IMR-90 (cell line): ENCODE measurements at regions not wholly inside any gene's neighbourhood (a gene's known extent, or its start where the extent isn't known, plus 50 kb on each side); places are given as distances from the start of the nearest gene placed in this dataset.

Source experiments
- BHLHE40 ChIP-seq: fragments of 150-350 bp; IDR thresholded peaks from 2 replicates; pipeline ENCODE4 v1.6.1; 2016; ENCODE audit warnings: mild to moderate bottlenecking, low read depth, low read length
- CEBPB ChIP-seq: IDR thresholded peaks from 2 replicates; pipeline ENCODE4 v1.6.1; 2012; ENCODE audit warnings: low read depth, low read length, improper control_type of control experiment
- CHD1 ChIP-seq: IDR thresholded peaks from 2 replicates; pipeline ENCODE4 v1.6.1; 2012; ENCODE audit warnings: low read depth, low read length, improper control_type of control experiment
- FOS ChIP-seq: fragments of 150-350 bp; IDR thresholded peaks from 2 replicates; pipeline ENCODE4 v1.6.1; 2016; ENCODE audit warnings: low read depth, low read length
- MAFK ChIP-seq: IDR thresholded peaks from 2 replicates; pipeline ENCODE4 v1.6.1; 2012; ENCODE audit warnings: low read depth, low read length, improper control_type of control experiment
- MAZ ChIP-seq: IDR thresholded peaks from 2 replicates; pipeline ENCODE4 v1.6.1; 2012; ENCODE audit warnings: low read depth, mild to moderate bottlenecking, low read length, improper control_type of control experiment, moderate library complexity, borderline replicate concordance
- MXI1 ChIP-seq: IDR thresholded peaks from 2 replicates; pipeline ENCODE4 v1.6.1; 2012; ENCODE audit warnings: low read depth, mild to moderate bottlenecking, low read length, moderate library complexity, borderline replicate concordance
- POLR2A ChIP-seq: IDR thresholded peaks from 2 replicates; pipeline ENCODE4 v1.6.1; 2012; ENCODE audit warnings: mild to moderate bottlenecking, low read depth, low read length
- RAD21 ChIP-seq: IDR thresholded peaks from 2 replicates; pipeline ENCODE4 v1.6.1; 2012; ENCODE audit warnings: low read length, improper control_type of control experiment
- RCOR1 ChIP-seq: IDR thresholded peaks from 2 replicates; pipeline ENCODE4 v1.6.1; 2012; ENCODE audit warnings: mild to moderate bottlenecking, low read length, improper control_type of control experiment; ENCODE audit not compliant: insufficient replicate concordance
- RFX5 ChIP-seq: IDR thresholded peaks from 2 replicates; pipeline ENCODE4 v1.8.0; 2012; ENCODE audit warnings: low read depth, mild to moderate bottlenecking, low read length, moderate library complexity
- SMC3 ChIP-seq: fragments of 150-350 bp; IDR thresholded peaks from 2 replicates; pipeline ENCODE4 v1.6.1; 2016; ENCODE audit warnings: low read depth, mild to moderate bottlenecking, antibody characterized with exemption, low read length, moderate library complexity
- TF ChIP-seq, protein P1 (sequence below): conservative IDR thresholded peaks from 2 replicates; pipeline ENCODE4 v1.5.1; 2012; ENCODE audit warnings: mild to moderate bottlenecking, low read depth, low read length, improper control_type of control experiment
- TF ChIP-seq, protein P2 (sequence below): fragments of 150-350 bp; IDR thresholded peaks from 2 replicates; pipeline ENCODE4 v1.6.1; 2017; ENCODE audit warnings: mild to moderate bottlenecking, antibody characterized with exemption, low read length, low read depth

- TF ChIP-seq, protein P1, sequence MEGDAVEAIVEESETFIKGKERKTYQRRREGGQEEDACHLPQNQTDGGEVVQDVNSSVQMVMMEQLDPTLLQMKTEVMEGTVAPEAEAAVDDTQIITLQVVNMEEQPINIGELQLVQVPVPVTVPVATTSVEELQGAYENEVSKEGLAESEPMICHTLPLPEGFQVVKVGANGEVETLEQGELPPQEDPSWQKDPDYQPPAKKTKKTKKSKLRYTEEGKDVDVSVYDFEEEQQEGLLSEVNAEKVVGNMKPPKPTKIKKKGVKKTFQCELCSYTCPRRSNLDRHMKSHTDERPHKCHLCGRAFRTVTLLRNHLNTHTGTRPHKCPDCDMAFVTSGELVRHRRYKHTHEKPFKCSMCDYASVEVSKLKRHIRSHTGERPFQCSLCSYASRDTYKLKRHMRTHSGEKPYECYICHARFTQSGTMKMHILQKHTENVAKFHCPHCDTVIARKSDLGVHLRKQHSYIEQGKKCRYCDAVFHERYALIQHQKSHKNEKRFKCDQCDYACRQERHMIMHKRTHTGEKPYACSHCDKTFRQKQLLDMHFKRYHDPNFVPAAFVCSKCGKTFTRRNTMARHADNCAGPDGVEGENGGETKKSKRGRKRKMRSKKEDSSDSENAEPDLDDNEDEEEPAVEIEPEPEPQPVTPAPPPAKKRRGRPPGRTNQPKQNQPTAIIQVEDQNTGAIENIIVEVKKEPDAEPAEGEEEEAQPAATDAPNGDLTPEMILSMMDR, result no peak
- TF ChIP-seq MXI1, result no peak
- TF ChIP-seq POLR2A, result no peak
- TF ChIP-seq RFX5, result no peak
- TF ChIP-seq CEBPB, result no peak
- TF ChIP-seq, protein P2, sequence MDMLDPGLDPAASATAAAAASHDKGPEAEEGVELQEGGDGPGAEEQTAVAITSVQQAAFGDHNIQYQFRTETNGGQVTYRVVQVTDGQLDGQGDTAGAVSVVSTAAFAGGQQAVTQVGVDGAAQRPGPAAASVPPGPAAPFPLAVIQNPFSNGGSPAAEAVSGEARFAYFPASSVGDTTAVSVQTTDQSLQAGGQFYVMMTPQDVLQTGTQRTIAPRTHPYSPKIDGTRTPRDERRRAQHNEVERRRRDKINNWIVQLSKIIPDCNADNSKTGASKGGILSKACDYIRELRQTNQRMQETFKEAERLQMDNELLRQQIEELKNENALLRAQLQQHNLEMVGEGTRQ, result no peak
- TF ChIP-seq RCOR1, result no peak
- TF ChIP-seq CHD1, result no peak
- TF ChIP-seq MAZ, result no peak
- no peak for TF ChIP-seq FOS
- no peak for TF ChIP-seq BHLHE40
- no peak for TF ChIP-seq MAFK
- TF ChIP-seq RAD21, result no peak
- TF ChIP-seq SMC3, result no peak
These were observed 135.5 kb upstream of the WSB1 start for GRCh38 chr17:27158382-27158781.
